GM21786 (cell line): ENCODE measurements at regions not wholly inside any gene's neighbourhood (a gene's known extent, or its start where the extent isn't known, plus 50 kb on each side); places are given as distances from the start of the nearest gene placed in this dataset.

Experiments
- ATAC-seq: cut with Tn5 transposase; IDR thresholded peaks from one replicate; pipeline ENCODE4 v1.9.1; 2021; ENCODE audit not compliant: unreplicated experiment

GRCh38 chr13:110097013-110097412, 209.9 kb downstream of the COL4A1 start:
- no peak for ATAC-seq

DNA sequence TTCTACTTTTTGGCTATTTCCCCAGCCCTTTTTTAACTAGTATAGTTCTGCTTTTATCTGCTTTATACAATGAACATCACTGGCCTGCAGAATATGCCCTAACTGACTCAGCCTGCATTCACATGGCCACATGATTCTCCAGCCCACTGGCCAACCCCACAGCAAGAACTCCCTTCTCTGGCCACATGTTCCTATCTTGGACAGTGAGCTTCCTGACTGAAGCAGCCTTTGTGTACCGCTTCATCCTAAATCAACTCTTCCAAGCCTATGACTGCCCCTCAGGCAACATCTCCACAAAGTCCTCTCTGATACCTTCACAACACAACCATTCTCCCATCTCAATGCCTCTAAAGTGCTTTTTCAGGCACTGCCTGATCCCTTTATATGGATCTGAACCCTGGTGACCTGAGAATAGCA, 214.1 kb downstream of the COL4A1 start:
- no peak for ATAC-seq

DNA sequence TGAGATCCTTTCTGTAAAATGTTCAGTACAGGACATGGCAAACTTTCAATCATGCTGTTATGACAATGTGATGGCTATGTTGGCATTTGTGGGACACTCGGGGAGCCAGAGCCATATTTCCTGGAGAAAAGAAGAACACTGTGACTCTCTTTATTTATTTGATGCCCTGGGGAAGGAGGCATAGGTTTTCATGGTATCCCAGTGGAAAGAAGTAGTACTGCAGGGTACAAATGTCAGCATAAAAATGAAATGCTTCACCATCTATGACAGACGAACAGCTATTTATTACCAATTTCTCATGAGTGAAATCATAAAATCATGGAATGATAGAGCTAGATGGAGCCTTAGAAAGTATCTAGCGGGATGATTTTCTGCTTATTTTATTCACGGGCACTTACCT, 217.1 kb downstream of the COL4A1 start:
- no peak for ATAC-seq

DNA sequence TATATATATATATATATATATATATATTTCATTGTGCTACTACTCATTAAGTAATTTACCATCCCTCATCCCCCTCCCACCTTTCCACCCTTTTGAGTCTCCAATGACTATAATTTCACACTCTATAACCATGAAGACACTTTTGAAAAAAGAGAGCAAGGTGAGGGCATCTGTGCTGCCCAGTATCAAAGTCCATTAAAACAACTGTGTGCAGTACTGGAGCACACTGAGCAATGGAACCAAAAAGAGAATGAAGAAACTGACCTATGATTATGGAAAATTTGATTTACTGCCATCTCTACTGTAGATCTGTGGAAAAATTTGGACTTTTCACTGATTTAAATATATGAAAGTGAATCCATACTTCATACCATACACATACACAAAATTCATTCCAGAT, 217.9 kb downstream of the COL4A1 start:
- ATAC-seq, result no peak

DNA sequence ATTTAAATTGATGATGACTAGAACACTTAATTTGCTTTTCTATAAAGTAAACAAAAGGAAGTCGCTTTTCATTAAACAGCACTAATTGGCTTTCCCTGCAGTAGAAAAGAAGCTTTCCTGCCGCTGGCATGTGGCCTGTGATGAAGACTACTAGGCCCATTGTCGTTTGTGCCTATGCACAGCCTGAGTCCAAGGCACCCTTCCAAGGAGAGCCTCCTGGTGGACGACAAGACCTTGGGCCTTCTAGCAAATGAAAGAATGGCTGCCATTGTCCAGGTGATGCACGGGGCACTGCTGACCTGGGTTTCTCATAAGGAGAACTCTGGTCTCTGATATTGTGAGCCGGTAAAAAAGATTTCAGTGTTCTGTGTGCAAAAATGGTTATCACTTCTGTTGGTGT, 233.0 kb downstream of the COL4A1 start:
- ATAC-seq, result no peak

- ATAC-seq, result no peak
Observed at GRCh38 chr13:110070511-110071120, 236.3 kb downstream of the COL4A1 start.

GRCh38 chr13:110070046-110070445, 236.9 kb downstream of the COL4A1 start:
- no peak for ATAC-seq

- no peak for ATAC-seq
Observed at GRCh38 chr13:110068176-110068473, 238.8 kb downstream of the COL4A1 start.

- ATAC-seq, result no peak
Observed at GRCh38 chr13:110067355-110068175, 239.4 kb downstream of the COL4A1 start.

DNA sequence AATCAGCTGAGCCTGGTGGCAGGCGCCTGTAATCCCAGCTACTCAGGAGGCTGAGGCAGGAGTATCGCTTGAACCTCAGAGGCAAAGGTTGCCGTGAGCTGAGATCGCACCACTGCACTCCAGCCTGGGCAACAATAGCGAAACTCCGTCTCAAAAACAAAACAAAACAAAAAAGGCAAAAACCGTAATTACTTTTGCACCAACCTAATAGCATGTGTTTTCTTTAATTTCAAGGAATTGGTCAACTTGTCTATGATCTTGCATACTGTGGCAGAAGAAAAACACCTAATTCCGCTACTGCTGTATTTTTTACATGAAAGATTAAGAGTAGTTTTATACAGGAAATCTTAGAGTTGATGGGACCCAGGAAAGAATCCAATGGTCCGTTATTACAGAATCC, 241.2 kb downstream of the COL4A1 start:
- ATAC-seq, result no peak

- no peak for ATAC-seq
Observed at GRCh38 chr13:110063490-110064421, 243.2 kb downstream of the COL4A1 start.

DNA sequence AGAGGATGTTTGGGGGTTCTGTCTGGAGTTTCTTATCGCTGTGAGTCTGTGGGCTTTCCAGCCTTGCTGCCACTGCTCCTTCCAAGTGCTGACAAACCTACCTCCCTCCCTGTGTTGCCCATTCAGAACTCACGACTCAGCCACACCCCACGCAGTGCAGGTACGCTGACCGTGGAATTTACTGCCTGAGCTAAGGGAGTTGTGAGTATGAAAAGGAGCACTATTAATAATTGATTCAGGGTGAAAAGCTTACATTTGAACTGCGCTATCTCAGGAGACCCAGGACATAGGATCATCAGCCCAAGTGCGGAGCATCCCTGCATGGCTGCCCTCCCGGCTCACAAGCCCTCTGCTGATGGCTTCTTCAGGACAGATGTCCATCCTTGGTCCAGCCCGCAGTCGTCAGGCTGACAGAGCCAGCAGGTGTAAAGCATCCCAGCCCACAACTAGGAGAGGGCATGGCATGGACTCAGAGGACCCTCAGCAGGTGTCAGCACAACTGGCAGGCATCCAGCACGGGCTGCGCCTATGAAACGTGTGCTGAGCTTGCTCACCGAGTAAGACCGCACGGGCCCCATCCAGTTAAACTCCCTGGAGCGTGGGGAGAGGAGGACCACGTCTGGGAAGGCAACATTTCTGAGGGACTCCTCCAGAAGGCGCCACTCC, 244.0 kb downstream of the COL4A1 start:
- ATAC-seq, result no peak

GRCh38 chr13:110062077-110062776, 244.7 kb downstream of the COL4A1 start:
- no peak for ATAC-seq

GRCh38 chr13:110061270-110061669, 245.7 kb downstream of the COL4A1 start:
- ATAC-seq, result no peak

DNA sequence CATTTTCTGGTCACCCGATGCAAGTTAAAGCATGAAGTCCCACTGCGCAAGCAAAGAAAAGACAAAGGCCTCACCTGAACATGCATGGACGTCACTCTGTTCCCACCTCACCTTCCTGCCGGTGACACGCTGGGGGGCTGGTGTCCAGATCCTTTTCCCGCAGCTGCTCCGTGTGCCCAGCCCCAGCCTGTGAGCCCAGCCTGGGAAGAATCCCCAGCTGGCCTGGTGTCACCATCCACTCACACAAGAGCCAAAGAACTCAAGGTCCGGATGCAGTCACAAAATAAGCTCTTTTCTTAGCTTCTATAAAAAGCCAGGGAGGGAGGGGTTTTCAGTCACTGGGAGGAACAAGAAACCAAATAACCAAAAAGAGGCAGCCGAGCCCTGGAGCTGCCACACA, 249.9 kb downstream of the COL4A1 start:
- no peak for ATAC-seq

DNA sequence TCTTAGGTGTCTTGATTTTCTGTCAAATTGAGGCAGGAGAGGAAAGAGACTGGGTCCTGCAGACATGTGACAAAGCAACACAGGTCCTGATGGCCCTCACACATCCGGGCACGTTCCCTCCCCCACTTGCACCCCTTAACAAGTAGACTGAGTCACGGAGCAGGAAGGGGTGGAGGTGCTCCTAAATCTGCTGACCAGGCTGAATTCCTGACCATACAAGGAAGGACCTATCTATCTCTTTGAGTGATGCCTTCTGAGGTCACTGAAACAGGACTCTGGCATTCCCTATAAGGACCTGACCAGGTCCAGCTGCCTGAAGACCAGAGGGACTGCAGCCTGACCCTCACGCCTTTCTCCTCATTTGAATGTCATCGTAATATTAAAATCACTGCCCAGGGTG, 250.3 kb downstream of the COL4A1 start:
- ATAC-seq, result no peak

GRCh38 chr13:110055089-110055488, 251.9 kb downstream of the COL4A1 start:
- peak; percentile 76 for ATAC-seq

DNA sequence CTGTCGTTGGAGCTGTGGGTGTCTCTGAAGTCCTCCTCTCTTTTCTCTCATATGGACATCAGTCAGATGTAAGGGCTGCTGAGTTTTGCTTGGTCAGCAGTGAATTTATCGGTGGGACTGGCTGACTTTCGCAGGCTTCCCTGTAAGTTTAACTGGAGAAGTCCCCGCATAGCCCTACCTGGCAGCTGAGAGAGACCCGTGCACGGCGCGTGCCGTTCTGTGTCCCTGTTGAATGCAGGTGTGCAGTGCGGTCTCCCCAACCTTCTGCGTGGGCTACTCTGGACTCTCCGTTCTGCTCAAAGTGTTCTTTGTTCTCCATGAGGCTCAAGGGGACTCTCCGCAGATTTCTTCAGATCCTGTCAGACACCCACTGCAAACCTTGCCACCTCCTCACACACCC, 252.9 kb downstream of the COL4A1 start:
- ATAC-seq, result no peak

GRCh38 chr13:110047496-110047895, 259.5 kb downstream of the COL4A1 start:
- no peak for ATAC-seq

DNA sequence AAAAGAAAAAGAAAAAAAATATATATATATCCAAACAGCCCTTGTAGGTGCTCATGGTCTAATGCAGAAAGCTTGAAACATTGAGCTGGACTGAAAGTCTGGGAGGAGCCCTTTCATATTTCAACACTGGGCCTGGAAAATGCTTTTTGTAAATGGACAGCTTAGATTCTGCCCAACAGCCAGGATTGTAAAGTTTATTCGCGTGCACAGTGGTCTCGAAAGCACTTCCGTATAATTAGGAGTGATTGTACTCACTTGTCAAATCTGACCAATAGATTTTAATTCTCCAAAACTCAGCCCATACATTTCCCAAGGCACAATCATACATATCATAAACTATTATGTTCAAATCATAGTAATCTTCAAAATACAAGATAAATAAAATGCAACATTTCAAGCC, 260.1 kb downstream of the COL4A1 start:
- ATAC-seq, result no peak

- no peak for ATAC-seq
Observed at GRCh38 chr13:110045919-110046318, 259.5 kb upstream of the IRS2 start.
